Coronary artery (tissue), 2 donors: ENCODE measurements at regions not wholly inside any gene's neighbourhood (a gene's known extent, or its start where the extent isn't known, plus 50 kb on each side); places are given as distances from the start of the nearest gene placed in this dataset.

ENCODE experiments used
- DNase-seq: peaks from one replicate; pipeline ENCODE4 v3.0.0-alpha.2; 2017; ENCODE audit warnings: low spot score
- H3K27ac ChIP-seq, 2 donors: fragments of 200-600 bp; sonication (generic); one replicate each; pipeline ENCODE4 v1.5.1; 2016 to 2019
- H3K4me3 ChIP-seq: fragments of 200-600 bp; sonication (generic); 2 replicates; pipeline ENCODE4 v1.5.1; 2016; ENCODE audit warnings: mild to moderate bottlenecking, moderate library complexity
- TF ChIP-seq, protein P1 (sequence below): fragments of 200-600 bp; sonication (generic); IDR thresholded peaks from one replicate; pipeline ENCODE4 v1.5.1; 2019; ENCODE audit warnings: antibody characterized with exemption

DNA sequence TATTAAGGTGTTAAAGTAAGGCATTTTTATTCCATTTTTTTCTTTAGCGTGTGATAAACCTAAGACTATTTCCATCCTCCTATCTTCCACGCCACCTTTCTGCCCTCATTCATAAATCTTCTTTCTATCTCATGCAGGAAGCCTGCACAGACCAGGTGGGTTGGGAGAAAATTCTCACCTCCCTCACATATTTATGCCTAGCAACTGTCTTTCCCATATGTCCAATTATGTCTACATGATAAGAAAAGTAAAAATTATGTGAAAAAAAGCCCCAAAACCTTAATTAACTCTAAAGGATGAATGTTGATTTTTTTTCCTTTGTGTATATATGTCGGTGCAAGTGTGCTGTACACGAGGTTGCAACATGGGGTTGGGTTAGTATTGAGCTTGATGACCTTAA, 225.6 kb upstream of the GCFC2 start:
- no peak overlapping the region for H3K27ac ChIP-seq
- DNase-seq = no peak
- TF ChIP-seq, protein P1, sequence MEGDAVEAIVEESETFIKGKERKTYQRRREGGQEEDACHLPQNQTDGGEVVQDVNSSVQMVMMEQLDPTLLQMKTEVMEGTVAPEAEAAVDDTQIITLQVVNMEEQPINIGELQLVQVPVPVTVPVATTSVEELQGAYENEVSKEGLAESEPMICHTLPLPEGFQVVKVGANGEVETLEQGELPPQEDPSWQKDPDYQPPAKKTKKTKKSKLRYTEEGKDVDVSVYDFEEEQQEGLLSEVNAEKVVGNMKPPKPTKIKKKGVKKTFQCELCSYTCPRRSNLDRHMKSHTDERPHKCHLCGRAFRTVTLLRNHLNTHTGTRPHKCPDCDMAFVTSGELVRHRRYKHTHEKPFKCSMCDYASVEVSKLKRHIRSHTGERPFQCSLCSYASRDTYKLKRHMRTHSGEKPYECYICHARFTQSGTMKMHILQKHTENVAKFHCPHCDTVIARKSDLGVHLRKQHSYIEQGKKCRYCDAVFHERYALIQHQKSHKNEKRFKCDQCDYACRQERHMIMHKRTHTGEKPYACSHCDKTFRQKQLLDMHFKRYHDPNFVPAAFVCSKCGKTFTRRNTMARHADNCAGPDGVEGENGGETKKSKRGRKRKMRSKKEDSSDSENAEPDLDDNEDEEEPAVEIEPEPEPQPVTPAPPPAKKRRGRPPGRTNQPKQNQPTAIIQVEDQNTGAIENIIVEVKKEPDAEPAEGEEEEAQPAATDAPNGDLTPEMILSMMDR = no peak
- no peak overlapping the region for H3K4me3 ChIP-seq

DNA sequence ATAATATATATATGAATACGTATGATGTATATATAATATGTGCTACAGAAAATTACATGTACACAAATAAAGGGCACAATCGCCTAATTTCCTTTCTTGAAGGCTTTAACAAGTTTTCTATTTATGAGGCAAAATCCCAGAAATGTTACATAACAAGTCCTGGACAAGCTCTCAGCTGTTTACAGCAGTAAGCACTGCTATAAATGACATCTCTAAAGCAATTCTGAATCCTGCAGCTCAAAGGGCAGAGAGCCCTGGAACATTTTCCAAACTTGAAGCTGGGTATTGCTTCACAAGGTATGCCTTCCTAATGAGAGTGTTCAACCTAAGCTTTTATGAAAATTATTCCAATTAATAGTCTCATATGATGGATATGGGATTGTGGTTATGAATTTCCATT, 222.3 kb upstream of the GCFC2 start:
- TF ChIP-seq, protein P1 = no peak
- Histone ChIP-seq H3K27ac (no peak overlapping the region), H3K4me3 (no peak overlapping the region)
- no peak for DNase-seq

DNA sequence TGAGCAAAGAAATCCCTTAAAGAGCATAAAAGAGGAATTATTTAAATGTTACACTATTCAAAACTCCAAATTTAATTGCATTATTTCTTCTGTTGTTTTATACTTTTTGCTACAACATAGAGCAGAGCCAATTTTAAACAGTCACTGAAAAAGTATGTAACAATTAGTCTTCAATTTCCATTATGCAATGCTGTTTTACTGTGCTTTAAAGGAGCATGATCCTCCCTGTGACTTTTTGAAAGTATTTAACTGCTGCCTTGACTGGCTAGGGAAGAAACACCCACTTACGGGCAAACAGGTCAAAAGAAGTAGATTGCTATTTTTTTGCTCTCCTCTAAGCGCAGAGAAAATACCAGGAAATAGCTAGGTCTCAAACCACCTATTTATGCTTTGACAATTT, 217.4 kb upstream of the GCFC2 start:
- no peak for DNase-seq
- TF ChIP-seq, protein P1 = no peak
- Histone ChIP-seq H3K27ac (no peak overlapping the region), H3K4me3 (no peak overlapping the region)

DNA sequence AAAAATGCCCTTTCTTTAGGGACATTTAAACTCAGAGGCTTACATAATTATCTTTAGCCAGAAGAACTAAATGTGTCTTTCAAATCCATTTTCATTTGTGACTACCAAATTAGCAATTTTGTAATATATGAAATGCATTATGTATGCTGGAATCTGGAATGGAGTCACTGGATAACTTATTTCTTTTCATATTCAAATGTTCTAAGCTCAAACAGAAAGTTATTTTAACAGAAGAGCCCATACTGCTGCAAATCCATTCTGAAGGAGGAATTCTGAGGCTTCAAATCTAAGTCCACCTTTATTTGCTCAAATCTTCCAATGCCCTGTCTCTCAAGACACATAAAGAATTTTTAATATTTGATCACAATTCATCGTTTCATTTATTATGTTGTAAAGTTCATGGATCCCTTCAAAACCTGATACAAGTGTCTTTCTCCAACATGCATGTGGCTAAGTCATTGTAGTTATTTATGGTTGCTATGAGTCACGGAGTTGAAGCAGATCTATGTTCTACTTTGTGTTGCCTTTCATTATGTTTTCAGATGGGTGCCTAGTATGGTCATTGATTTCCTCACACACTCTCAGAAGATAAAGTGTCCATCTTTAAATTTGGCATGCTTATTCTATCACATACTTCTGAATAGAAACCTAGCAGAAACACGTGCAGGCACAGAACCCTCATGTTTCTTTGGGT, 214.8 kb upstream of the GCFC2 start:
- no peak for DNase-seq
- Histone ChIP-seq H3K4me3 (no peak overlapping the region), H3K27ac (no peak overlapping the region)
- TF ChIP-seq, protein P1 = no peak

DNA sequence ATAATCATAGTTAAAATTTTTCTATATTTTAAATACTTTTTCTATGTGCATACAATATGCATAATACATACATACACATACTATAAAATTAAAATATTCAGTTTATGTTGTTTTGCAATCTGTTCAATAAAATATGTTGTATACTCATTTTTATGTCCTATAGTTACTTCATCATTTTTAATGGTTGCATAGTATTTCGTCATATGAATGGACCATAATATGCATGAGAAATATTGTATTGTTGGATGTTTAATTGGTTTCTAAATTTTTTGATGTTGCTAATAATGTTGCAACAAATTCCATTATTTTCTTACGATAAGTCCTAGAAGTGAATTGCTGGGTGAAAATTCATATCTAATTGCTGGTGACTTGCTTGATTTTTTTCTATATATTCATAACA, 211.5 kb upstream of the GCFC2 start:
- Histone ChIP-seq H3K27ac (no peak overlapping the region), H3K4me3 (no peak overlapping the region)
- TF ChIP-seq, protein P1 = no peak
- no peak for DNase-seq

DNA sequence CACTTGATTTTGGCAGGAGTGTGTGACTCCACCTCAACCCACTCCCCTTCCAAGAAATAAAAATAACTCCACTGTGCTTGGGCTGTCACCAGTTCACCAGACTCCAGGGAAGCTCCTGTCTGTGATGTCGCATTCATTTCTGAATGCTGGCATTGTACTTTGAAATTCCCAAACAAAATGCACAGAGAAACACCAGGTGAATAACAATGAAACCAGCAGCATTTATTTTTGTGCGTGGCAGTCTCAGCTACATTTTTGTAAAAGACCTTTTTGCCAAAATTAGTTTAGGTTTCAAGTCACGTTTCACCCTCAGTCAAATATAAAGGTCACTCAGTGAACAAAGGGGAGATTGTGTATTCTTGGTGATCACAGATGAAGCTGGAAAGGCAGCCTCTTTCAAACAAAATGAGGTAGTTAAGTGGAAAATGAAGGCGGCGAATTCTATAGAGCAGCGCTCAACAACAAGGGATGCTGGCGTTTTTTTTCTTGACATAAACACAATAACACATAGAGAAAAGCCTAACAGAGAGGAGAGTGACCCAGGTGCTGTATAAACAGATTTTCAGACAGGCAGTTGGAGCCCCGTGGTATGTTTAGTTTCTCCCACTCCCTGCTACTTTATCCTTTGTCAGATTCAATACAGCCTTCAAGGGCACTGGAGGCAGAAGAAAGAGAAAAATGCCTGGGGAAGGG, 210.3 kb upstream of the GCFC2 start:
- Histone ChIP-seq H3K27ac (no peak overlapping the region), H3K4me3 (no peak overlapping the region)
- no peak for DNase-seq
- TF ChIP-seq, protein P1 = no peak
